ENCODE measurements at regions not wholly inside any gene's neighbourhood (a gene's known extent, or its start where the extent isn't known, plus 50 kb on each side); places are given as distances from the start of the nearest gene placed in this dataset.

GRCh38 chr3:174618368-174619080 lies 240.6 kb upstream of the NAALADL2 start:
- TF ChIP-seq CTCF (conservative IDR thresholded peaks at IDR 0.05; ENCODE audit: low read length) = no peak
- no peak for TF ChIP-seq EZH2phosphoT487 (IDR thresholded peaks at IDR 0.05; ENCODE audit: borderline replicate concordance, low read depth, low read length)
